HCT116 (cell line): ENCODE measurements at regions not wholly inside any gene's neighbourhood (a gene's known extent, or its start where the extent isn't known, plus 50 kb on each side); places are given as distances from the start of the nearest gene placed in this dataset.

Experiments used
- EZH2 ChIP-seq: fragments of 200-600 bp; sonication (generic); IDR thresholded peaks from 2 replicates; pipeline ENCODE4 v1.6.1; 2017; ENCODE audit warnings: antibody characterized with exemption, mixed run types
- EZH2phosphoT487 ChIP-seq: fragments of 200-600 bp; IDR thresholded peaks from 2 replicates; pipeline ENCODE4 v1.6.1; 2018; ENCODE audit warnings: antibody characterized with exemption, borderline replicate concordance
- POLR2A ChIP-seq: IDR thresholded peaks from 2 replicates; pipeline ENCODE4 v1.7.0; 2011; ENCODE audit warnings: borderline replicate concordance; ENCODE audit not compliant: insufficient read depth, insufficient read length; ENCODE audit errors: extremely low read depth
- REST ChIP-seq: IDR thresholded peaks from 2 replicates; pipeline ENCODE4 v1.6.1; 2012; ENCODE audit warnings: low read depth
- TF ChIP-seq, protein P1 (sequence below), 3 experiments: fragments of 200-600 bp in 1 of 3; sonication (generic) in 1 of 3; IDR thresholded peaks in 2 of 3; conservative IDR thresholded peaks in 1 of 3; 2 replicates each; pipeline ENCODE4 v1.5.1; 2012 to 2017; ENCODE audit warnings: low read depth in 2 of 3, low read length in 2 of 3, antibody characterized with exemption in 1 of 3, borderline replicate concordance in 1 of 3, control low read depth in 1 of 3, mild to moderate bottlenecking in 1 of 3, mixed read lengths in 1 of 3, mixed run types in 1 of 3, moderate library complexity in 1 of 3; ENCODE audit not compliant: insufficient read depth in 1 of 3

GRCh38 chr11:81190546-81190945 lies 1543.1 kb downstream of the FAM181B start:
- TF ChIP-seq, protein P1, sequence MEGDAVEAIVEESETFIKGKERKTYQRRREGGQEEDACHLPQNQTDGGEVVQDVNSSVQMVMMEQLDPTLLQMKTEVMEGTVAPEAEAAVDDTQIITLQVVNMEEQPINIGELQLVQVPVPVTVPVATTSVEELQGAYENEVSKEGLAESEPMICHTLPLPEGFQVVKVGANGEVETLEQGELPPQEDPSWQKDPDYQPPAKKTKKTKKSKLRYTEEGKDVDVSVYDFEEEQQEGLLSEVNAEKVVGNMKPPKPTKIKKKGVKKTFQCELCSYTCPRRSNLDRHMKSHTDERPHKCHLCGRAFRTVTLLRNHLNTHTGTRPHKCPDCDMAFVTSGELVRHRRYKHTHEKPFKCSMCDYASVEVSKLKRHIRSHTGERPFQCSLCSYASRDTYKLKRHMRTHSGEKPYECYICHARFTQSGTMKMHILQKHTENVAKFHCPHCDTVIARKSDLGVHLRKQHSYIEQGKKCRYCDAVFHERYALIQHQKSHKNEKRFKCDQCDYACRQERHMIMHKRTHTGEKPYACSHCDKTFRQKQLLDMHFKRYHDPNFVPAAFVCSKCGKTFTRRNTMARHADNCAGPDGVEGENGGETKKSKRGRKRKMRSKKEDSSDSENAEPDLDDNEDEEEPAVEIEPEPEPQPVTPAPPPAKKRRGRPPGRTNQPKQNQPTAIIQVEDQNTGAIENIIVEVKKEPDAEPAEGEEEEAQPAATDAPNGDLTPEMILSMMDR (IDR thresholded peaks at IDR 0.05 in 2 of 3, conservative IDR thresholded peaks at IDR 0.05 in 1 of 3; ENCODE audit: borderline replicate concordance in 1 of 3, insufficient read depth in 1 of 3, low read depth in 2 of 3, low read length in 2 of 3): no peak
- no peak for TF ChIP-seq REST
- TF ChIP-seq EZH2: no peak
- TF ChIP-seq EZH2phosphoT487: no peak
- TF ChIP-seq POLR2A: no peak
